Stimulated activated CD4-positive, alpha-beta T cell treated with anti-CD3 and anti-CD28 coated beads, Interleukin-4, amount 100 ng/mL, for 4 hours (primary cell): ENCODE measurements at regions not wholly inside any gene's neighbourhood (a gene's known extent, or its start where the extent isn't known, plus 50 kb on each side); places are given as distances from the start of the nearest gene placed in this dataset.
"Not testable (repeated sequence)": the region's sequence is repeated elsewhere in the genome, so short reads cannot be mapped to it uniquely, and the experiment has no call there.

Experiments used
- DNase-seq, 2 experiments: peaks; one replicate each; pipeline ENCODE4 v3.0.0-alpha.2; 2020

GRCh38 chr14:38696925-38697324, 406.1 kb downstream of the SEC23A start:
- no peak for DNase-seq

GRCh38 chr14:38693423-38693822, 409.6 kb downstream of the SEC23A start:
- no peak for DNase-seq

- DNase-seq: no peak
Measured at GRCh38 chr14:38669027-38669426, 413.1 kb upstream of the CLEC14A start.

GRCh38 chr14:38663382-38663781, 407.5 kb upstream of the CLEC14A start:
- no peak for DNase-seq

- no peak for DNase-seq
Measured at GRCh38 chr14:38662781-38663180, 406.9 kb upstream of the CLEC14A start.

GRCh38 chr14:38646391-38646790, 390.5 kb upstream of the CLEC14A start:
- no peak for DNase-seq

GRCh38 chr14:38634913-38635312, 379.0 kb upstream of the CLEC14A start:
- not testable (repeated sequence) for DNase-seq

GRCh38 chr14:38629412-38629811, 373.5 kb upstream of the CLEC14A start:
- no peak for DNase-seq

- no peak for DNase-seq
Measured at GRCh38 chr14:38627163-38627562, 371.3 kb upstream of the CLEC14A start.

- DNase-seq: no peak
Measured at GRCh38 chr14:38623661-38624060, 367.8 kb upstream of the CLEC14A start.

- DNase-seq: no peak
Measured at GRCh38 chr14:38618514-38618913, 362.6 kb upstream of the CLEC14A start.

GRCh38 chr14:38616959-38617358, 361.1 kb upstream of the CLEC14A start:
- no peak for DNase-seq

GRCh38 chr14:38611928-38612327, 356.0 kb upstream of the CLEC14A start:
- DNase-seq: no peak

- DNase-seq: no peak
Measured at GRCh38 chr14:38608244-38608643, 352.4 kb upstream of the CLEC14A start.

GRCh38 chr14:38605193-38606114, 349.6 kb upstream of the CLEC14A start:
- DNase-seq: no peak

GRCh38 chr14:38600572-38600971, 344.7 kb upstream of the CLEC14A start:
- not testable (repeated sequence) for DNase-seq

- DNase-seq: no peak
Measured at GRCh38 chr14:38593476-38593875, 337.6 kb upstream of the CLEC14A start.

GRCh38 chr14:38592764-38593442, 337.0 kb upstream of the CLEC14A start:
- no peak for DNase-seq

GRCh38 chr14:38589747-38590350, 334.0 kb upstream of the CLEC14A start:
- no peak for DNase-seq

- DNase-seq: no peak
Measured at GRCh38 chr14:38583471-38583870, 327.6 kb upstream of the CLEC14A start.

- no peak for DNase-seq
Measured at GRCh38 chr14:38578278-38578681, 322.4 kb upstream of the CLEC14A start.

- no peak for DNase-seq
Measured at GRCh38 chr14:38567703-38568102, 311.8 kb upstream of the CLEC14A start.

- DNase-seq: no peak
Measured at GRCh38 chr14:38561657-38562056, 305.8 kb upstream of the CLEC14A start.

GRCh38 chr14:38559711-38560110, 303.8 kb upstream of the CLEC14A start:
- DNase-seq: no peak
